AG09319 (cell line): ENCODE measurements at regions not wholly inside any gene's neighbourhood (a gene's known extent, or its start where the extent isn't known, plus 50 kb on each side); places are given as distances from the start of the nearest gene placed in this dataset.

ENCODE experiments used
- DNase-seq: peaks from one replicate; pipeline ENCODE4 v3.0.0-alpha.2; 2010; ENCODE audit warnings: low read depth; ENCODE audit errors: extremely low read depth
- TF ChIP-seq, protein P1 (sequence below): IDR thresholded peaks from 2 replicates; pipeline ENCODE4 v1.5.1; 2011; ENCODE audit warnings: low read depth, mild to moderate bottlenecking, inconsistent platforms, low read length, moderate library complexity

DNA sequence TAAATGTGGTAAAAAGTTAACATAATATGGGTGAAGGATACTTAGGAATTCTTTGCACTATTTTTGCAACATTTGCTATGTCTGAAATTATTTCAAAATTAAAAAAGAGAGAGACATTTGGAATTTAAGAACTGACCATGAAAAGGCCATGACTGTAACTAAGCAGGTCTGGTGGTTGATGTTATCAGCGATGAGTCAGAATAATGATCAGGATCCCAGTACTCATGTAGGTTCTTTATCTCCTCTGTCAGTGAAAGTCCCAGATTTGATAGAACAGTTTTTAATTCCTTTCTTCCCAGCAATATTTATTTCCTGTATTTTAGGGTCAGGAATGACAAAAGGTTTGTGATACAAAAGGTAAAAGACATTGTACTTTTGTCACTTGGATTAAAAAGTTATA is 242.4 kb upstream of the ZNF521 start:
- DNase-seq = no peak
- TF ChIP-seq, protein P1, sequence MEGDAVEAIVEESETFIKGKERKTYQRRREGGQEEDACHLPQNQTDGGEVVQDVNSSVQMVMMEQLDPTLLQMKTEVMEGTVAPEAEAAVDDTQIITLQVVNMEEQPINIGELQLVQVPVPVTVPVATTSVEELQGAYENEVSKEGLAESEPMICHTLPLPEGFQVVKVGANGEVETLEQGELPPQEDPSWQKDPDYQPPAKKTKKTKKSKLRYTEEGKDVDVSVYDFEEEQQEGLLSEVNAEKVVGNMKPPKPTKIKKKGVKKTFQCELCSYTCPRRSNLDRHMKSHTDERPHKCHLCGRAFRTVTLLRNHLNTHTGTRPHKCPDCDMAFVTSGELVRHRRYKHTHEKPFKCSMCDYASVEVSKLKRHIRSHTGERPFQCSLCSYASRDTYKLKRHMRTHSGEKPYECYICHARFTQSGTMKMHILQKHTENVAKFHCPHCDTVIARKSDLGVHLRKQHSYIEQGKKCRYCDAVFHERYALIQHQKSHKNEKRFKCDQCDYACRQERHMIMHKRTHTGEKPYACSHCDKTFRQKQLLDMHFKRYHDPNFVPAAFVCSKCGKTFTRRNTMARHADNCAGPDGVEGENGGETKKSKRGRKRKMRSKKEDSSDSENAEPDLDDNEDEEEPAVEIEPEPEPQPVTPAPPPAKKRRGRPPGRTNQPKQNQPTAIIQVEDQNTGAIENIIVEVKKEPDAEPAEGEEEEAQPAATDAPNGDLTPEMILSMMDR = no peak

DNA sequence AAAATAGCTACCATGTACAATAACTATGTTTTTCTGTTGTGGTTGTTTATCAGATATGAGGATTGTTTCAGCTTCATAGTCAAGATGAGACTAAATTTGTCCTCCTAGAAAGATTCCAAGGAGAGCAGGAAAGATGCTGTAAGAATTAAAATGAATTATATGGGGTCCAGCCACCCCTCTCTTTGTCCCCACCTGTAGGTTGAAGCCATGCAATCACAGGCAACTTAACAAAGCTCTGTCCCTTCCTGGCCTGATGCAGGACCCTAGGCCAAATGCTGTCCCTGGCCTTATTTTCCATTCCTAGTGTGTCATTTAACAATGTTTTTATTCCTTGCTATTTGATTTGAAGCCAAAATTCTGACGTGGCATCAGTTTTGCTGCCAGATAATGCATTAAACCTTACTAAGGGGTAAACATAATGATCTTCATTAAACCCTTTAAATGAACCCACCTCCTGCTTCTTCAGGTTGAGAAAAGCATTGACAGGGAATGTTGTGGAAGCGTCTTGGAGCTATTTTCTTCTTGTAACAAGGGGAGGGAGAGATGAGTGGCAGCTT is 240.9 kb upstream of the ZNF521 start:
- no peak for DNase-seq
- TF ChIP-seq, protein P1 = no peak

DNA sequence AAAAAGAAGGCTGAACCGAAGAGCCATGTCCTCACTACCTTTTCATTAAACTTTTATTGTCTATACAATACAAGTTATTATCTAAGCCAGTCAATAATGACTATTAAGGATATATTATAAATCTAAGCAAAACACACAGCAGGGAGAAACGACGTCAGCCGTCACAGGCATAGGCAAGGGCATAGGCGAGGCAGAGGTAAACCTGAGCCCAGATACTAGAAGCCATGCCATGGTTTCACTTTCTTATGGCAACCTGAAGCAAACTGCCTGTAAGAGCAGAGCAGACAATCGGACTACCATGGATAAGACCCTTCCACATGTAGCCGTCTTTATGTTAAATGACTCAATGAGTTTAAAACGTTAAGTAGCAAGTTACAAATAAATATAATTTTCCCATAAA is 238.5 kb upstream of the ZNF521 start:
- no peak for DNase-seq
- TF ChIP-seq, protein P1 = no peak

DNA sequence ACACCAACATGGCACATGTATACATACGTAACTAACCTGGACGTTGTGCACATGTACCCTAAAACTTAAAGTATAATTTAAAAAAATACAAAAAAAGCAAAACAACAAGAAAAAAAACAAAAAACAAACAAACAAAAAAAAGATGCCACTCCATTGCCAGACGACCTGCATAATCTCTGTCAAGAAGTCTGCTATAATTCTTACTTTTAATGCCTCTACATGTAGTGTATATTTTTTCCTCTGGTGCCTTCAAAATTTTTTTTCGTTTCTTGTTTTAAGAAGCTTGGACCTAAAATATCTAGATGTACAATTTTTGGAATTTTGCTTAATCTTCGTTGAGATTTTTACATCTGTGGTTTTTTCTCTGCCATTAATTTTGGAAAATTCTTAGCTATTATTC is 235.6 kb upstream of the ZNF521 start:
- TF ChIP-seq, protein P1 = no peak
- no peak for DNase-seq

DNA sequence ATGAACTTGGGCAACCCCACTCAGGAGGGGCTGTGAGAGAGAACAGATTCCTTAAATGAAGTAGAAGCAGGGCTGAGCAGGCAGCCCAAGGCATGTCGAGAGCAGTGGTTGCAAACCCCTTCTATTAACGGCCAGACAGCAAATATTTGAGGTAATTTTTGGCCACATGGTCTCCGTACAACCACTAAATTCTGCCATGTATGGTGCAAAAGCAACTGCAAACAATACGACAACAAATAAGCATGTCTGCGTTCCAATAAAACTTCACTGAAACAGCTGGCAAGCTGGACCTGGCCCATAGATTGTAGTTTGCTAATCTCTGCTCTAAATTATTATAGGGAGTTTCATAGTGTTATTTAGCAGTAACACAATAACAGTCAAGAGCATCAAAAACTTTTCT is 217.0 kb upstream of the ZNF521 start:
- no peak for DNase-seq
- TF ChIP-seq, protein P1 = no peak

DNA sequence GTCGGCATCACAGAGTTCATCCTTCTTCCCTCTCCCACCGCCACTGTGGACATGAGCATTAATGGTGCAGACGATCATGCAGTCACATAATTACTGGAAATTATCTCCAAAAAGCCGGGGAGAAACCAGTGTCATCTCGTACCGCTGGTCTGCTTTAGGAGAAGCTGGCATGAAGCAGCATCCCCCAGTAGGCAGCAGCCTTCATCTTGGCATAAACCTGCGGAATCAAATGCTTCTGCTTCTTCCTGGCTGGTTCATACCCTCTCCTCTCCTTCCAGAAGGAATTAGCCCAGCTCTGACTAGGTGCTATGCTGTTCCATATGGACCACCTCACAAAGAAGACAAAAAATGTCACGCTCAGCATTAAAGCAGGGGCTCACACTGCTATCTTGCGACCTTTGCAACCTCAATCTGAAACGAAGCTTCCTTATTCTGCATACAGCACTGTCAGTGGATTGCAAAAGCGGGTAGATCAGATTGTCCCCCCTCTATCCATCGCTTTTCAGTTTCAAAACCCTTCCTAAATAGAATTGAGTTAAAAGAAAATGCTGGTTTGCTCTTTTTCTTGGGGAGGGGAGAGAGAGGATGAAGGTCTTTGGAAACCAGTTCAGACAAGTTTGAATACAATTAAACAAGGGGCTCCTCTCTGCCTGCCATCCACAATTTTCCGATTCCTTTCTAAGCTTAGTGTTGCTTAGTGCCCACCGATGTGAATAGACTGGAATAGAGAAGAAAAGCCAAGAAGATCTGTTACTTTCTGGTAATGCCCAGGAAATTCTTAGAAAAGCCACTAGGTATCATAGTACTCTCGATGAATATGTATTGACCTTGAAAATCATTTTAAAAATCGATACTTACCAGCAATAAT is 212.1 kb upstream of the ZNF521 start:
- TF ChIP-seq, protein P1 = no peak

DNA sequence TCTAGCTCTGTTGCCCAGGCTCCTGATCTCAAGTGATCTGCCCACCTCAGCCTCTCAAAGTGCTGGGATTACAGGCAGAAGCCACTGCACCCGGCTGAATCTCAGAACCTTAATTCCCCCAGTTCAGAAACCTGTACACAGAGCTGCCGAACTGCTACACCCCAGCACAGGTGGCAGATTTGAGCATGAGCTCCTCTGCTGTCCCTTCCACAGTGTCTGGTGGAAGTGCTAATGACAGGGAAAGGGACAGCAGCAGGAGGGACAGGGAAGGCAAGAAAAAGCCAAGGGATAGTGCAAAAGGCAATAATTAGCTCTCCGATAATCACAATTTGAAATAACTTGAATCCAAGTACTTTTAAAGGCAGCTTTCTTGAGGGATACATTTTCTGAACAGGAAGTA is 211.4 kb upstream of the ZNF521 start:
- TF ChIP-seq, protein P1 = no peak
- DNase-seq = no peak

More for the DNA sequence above, 212.1 kb upstream of the ZNF521 start:
- no peak for DNase-seq
